ENCODE measurements at regions not wholly inside any gene's neighbourhood (a gene's known extent, or its start where the extent isn't known, plus 50 kb on each side); places are given as distances from the start of the nearest gene placed in this dataset.

DNA sequence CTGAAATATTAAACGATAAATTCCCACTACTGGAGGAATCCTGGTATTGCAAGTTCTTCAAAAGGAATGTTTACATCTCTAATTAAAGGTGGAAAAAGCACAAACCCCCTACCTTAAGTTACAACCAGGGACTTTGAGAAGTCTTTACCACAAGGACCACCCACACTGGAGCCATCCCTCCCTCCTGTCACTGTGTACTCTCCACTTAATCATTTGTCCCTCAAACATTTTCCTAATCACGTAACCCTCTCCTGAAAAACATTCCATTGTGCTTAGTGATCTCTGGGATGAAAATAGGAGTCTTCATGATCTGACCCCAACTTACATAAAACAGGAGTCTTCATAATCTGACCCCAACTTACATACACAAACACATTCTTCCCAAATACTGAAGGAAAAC, 85.7 kb downstream of the SUCLG1 start:
- no peak overlapping the region for H3K9ac ChIP-seq (ENCODE audit: control insufficient read depth, insufficient read depth, low read length)
- no peak for DNase-seq (ENCODE audit: low read depth, low spot score)
- no peak for FAIRE-seq
- in situ Hi-C loops (cut with MboI) (no loop called here), intact Hi-C loops (cut with micrococcal nuclease; ENCODE audit: unreplicated experiment) (no loop called here)
- no peak overlapping the region for H3K4me3 ChIP-seq
- H3K27me3 ChIP-seq (replicated peaks in 1 of 2; ENCODE audit: control insufficient read depth in 2 of 2, insufficient read depth in 2 of 2, low read length in 1 of 2), result no peaks in the 10 kb centered on the region
- no peaks in the 10 kb centered on the region for H3K36me3 ChIP-seq (ENCODE audit: control insufficient read depth in 2 of 2, insufficient read depth in 2 of 2, low read length in 1 of 2)
- H3K79me2 ChIP-seq (ENCODE audit: control insufficient read depth, insufficient read depth, low read length), result no peaks in the 10 kb centered on the region
- no peaks in the 10 kb centered on the region for H4K20me1 ChIP-seq (ENCODE audit: control insufficient read depth, insufficient read depth)
- ChIA-PET POLR2A (no interaction called here), RAD21 (ENCODE audit: unreplicated experiment) (interaction anchor here (0.8 kb wide), 1 partner anchor 124 kb away, joined by 3 read pairs; no protein-coding TSS in a partner anchor), CTCF (interaction anchor here (1.1 kb wide), 1 partner anchor 69 kb away, joined by 3 read pairs; no protein-coding TSS in a partner anchor), SMC1A (ENCODE audit: uncharacterized antibody, unreplicated experiment) (no interaction called here)
- H3K4me1 ChIP-seq (ENCODE audit: control insufficient read depth, insufficient read depth, low read length), result no peaks in the 10 kb centered on the region
- TF ChIP-seq FOXM1 (IDR thresholded peaks at IDR 0.05; ENCODE audit: low read depth, low read length) (no peak), EP300 (IDR thresholded peaks at IDR 0.05; ENCODE audit: borderline replicate concordance in 1 of 2, control insufficient read depth in 1 of 2, low read depth in 2 of 2, low read length in 2 of 2) (no peak), LARP7 (IDR thresholded peaks at IDR 0.05) (no peak), JUNB (IDR thresholded peaks at IDR 0.05) (no peak), RFX5 (IDR thresholded peaks at IDR 0.05; ENCODE audit: low read depth, low read length) (no peak), WRNIP1 (IDR thresholded peaks at IDR 0.05; ENCODE audit: borderline replicate concordance, low read depth, low read length) (no peak), MEF2B (IDR thresholded peaks at IDR 0.05; ENCODE audit: partially characterized antibody, poor library complexity, severe bottlenecking) (no peak), NFYA (IDR thresholded peaks at IDR 0.05; ENCODE audit: borderline replicate concordance, low read depth, low read length) (no peak)
- TF ChIP-seq, protein P1, sequence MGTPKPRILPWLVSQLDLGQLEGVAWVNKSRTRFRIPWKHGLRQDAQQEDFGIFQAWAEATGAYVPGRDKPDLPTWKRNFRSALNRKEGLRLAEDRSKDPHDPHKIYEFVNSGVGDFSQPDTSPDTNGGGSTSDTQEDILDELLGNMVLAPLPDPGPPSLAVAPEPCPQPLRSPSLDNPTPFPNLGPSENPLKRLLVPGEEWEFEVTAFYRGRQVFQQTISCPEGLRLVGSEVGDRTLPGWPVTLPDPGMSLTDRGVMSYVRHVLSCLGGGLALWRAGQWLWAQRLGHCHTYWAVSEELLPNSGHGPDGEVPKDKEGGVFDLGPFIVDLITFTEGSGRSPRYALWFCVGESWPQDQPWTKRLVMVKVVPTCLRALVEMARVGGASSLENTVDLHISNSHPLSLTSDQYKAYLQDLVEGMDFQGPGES (IDR thresholded peaks at IDR 0.05), result no peak
- ATAC-seq, result no peak
- no peaks in the 10 kb centered on the region for H3K9me3 ChIP-seq (replicated peaks; ENCODE audit: control insufficient read depth, insufficient read depth, low read length)
- no peak overlapping the region for H3K27ac ChIP-seq (ENCODE audit: control insufficient read depth, insufficient read depth)
- no TSS peak for BruUV-seq (replicated peaks)
- H3K4me2 ChIP-seq (ENCODE audit: control insufficient read depth, insufficient read depth), result no peak overlapping the region
- no peak overlapping the region for H2AFZ ChIP-seq (ENCODE audit: control insufficient read depth, low read depth, low read length)
- 0% methylated on average over 2 of the region's 2 CpGs for WGBS (ENCODE audit: insufficient coverage, insufficient replicate concordance, low lambda C conversion rate, missing lambda C conversion rate)
